Neural cell (in vitro differentiated cells): ENCODE measurements at regions not wholly inside any gene's neighbourhood (a gene's known extent, or its start where the extent isn't known, plus 50 kb on each side); places are given as distances from the start of the nearest gene placed in this dataset.

ENCODE experiments used
- H2AFZ ChIP-seq: fragments of 200-600, 300-800 bp; sonication (generic), shearing (Covaris generic); 2 replicates; pipeline ENCODE4 v1.6.0; 2014; ENCODE audit warnings: low read depth, mild to moderate bottlenecking, antibody characterized with exemption, low read length, moderate library complexity
- H3F3A ChIP-seq: fragments of 200-600 bp; shearing (Covaris generic); 2 replicates; pipeline ENCODE4 v1.6.1; 2016; ENCODE audit warnings: mild to moderate bottlenecking, moderate library complexity, mixed read lengths, antibody characterized with exemption, low read length; ENCODE audit not compliant: insufficient read depth, poor library complexity, severe bottlenecking
- H3K27ac ChIP-seq: fragments of 200-600, 300-800 bp; sonication (generic), shearing (Covaris generic); 2 replicates; pipeline ENCODE4 v1.5.1; 2014; ENCODE audit warnings: mild to moderate bottlenecking, low read length, moderate library complexity
- H3K27me3 ChIP-seq: fragments of 300-800, 200-600 bp; sonication (generic), shearing (Covaris generic); 2 replicates; pipeline ENCODE4 v1.6.0; 2014; ENCODE audit warnings: mild to moderate bottlenecking, low read depth, low read length, moderate library complexity; ENCODE audit not compliant: insufficient read depth
- H3K36me3 ChIP-seq: fragments of 300-800, 200-600 bp; sonication (generic), shearing (Covaris generic); 2 replicates; pipeline ENCODE4 v1.5.1; 2014; ENCODE audit warnings: mild to moderate bottlenecking, antibody characterized with exemption, low read length, moderate library complexity; ENCODE audit not compliant: insufficient read depth
- H3K4me2 ChIP-seq: fragments of 300-800, 200-600 bp; sonication (generic), shearing (Covaris generic); 2 replicates; pipeline ENCODE4 v1.6.0; 2014; ENCODE audit warnings: mild to moderate bottlenecking, low read length
- H3K4me3 ChIP-seq: fragments of 300-800, 200-600 bp; sonication (generic), shearing (Covaris generic); 2 replicates; pipeline ENCODE4 v1.5.1; 2014; ENCODE audit warnings: mild to moderate bottlenecking, low read length, moderate library complexity
- H3K79me2 ChIP-seq: fragments of 200-600 bp; shearing (Covaris generic); replicated peaks from 2 replicates; pipeline ENCODE4 v1.6.0; 2014; ENCODE audit warnings: mild to moderate bottlenecking, low read length, moderate library complexity; ENCODE audit not compliant: insufficient read depth
- H3K9ac ChIP-seq: fragments of 300-800, 200-600 bp; sonication (generic), shearing (Covaris generic); 2 replicates; pipeline ENCODE4 v1.6.1; 2016; ENCODE audit warnings: mild to moderate bottlenecking, low read length, mixed read lengths
- H3K9me2 ChIP-seq: fragments of 200-600 bp; shearing (Covaris generic); 2 replicates; pipeline ENCODE4 v1.6.1; 2016; ENCODE audit warnings: mild to moderate bottlenecking, low read length, mixed read lengths; ENCODE audit not compliant: insufficient read depth
- H3K9me3 ChIP-seq: fragments of 200-600, 300-800 bp; sonication (generic), shearing (Covaris generic); 2 replicates; pipeline ENCODE4 v1.6.1; 2016; ENCODE audit warnings: mild to moderate bottlenecking, mixed run types, low read length, moderate library complexity, mixed read lengths
- H4K20me1 ChIP-seq: fragments of 200-600 bp; shearing (Covaris generic); 2 replicates; pipeline ENCODE4 v1.6.1; 2016; ENCODE audit warnings: mild to moderate bottlenecking, mixed run types; ENCODE audit not compliant: insufficient read depth
- CTCF ChIP-seq: fragments of 450-650 bp; IDR thresholded peaks from 2 replicates; pipeline ENCODE4 v1.5.1; 2014; ENCODE audit warnings: antibody characterized with exemption, mild to moderate bottlenecking, moderate library complexity; ENCODE audit not compliant: poor library complexity, severe bottlenecking
- EP300 ChIP-seq: fragments of 450-650 bp; conservative IDR thresholded peaks from 2 replicates; pipeline ENCODE4 v1.6.1; 2014; ENCODE audit warnings: antibody characterized with exemption, mild to moderate bottlenecking, moderate library complexity; ENCODE audit not compliant: poor library complexity, severe bottlenecking
- EZH2 ChIP-seq: fragments of 200-600, 300-800 bp; shearing (Covaris generic), sonication (generic); IDR thresholded peaks from 2 replicates; pipeline ENCODE4 v1.6.1; 2014; ENCODE audit warnings: antibody characterized with exemption, low read length, borderline replicate concordance, mild to moderate bottlenecking; ENCODE audit not compliant: insufficient read depth, poor library complexity, severe bottlenecking
- MXI1 ChIP-seq: fragments of 450-650 bp; conservative IDR thresholded peaks from 2 replicates; pipeline ENCODE4 v1.6.1; 2014; ENCODE audit warnings: antibody characterized with exemption, mild to moderate bottlenecking; ENCODE audit not compliant: poor library complexity, severe bottlenecking
- POLR2AphosphoS5 ChIP-seq: IDR thresholded peaks from 2 replicates; pipeline ENCODE4 v1.6.1; 2012
- RAD21 ChIP-seq: fragments of 450-650 bp; conservative IDR thresholded peaks from 2 replicates; pipeline ENCODE4 v1.6.1; 2014; ENCODE audit warnings: antibody characterized with exemption, mild to moderate bottlenecking, moderate library complexity
- SMC3 ChIP-seq: fragments of 450-650 bp; conservative IDR thresholded peaks from 2 replicates; pipeline ENCODE4 v1.6.1; 2014; ENCODE audit warnings: antibody characterized with exemption, mild to moderate bottlenecking, moderate library complexity; ENCODE audit not compliant: poor library complexity
- TAF1 ChIP-seq: IDR thresholded peaks from 2 replicates; pipeline ENCODE4 v1.6.1; 2012; ENCODE audit warnings: low read depth
- TF ChIP-seq, protein P1 (sequence below): IDR thresholded peaks from 2 replicates; pipeline ENCODE4 v1.6.1; 2012; ENCODE audit warnings: borderline replicate concordance

DNA sequence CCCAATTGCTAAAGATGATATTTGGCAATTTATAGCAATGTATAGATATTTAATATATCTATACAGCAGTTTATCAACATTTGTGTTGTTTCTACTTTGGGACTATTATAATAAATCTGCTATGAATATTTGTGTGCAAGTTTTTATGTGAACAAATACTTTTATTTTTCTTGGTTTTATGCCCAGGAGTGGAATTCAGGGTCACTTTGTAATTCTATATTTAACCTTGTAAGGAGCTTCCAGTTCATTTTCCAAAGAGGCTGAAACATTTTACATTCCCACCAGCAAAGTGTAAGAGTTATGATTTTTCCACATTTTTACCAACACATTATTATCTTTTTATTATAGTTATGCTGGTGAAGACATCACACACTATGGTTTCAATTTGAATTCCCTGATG, 801.3 kb downstream of the PCDH18 start:
- Histone ChIP-seq H2AFZ (no peak overlapping the region), H4K20me1 (no peaks in the 10 kb centered on the region), H3K9ac (no peak overlapping the region), H3K4me3 (no peak overlapping the region), H3F3A (no peaks in the 10 kb centered on the region), H3K27ac (no peak overlapping the region), H3K36me3 (no peaks in the 10 kb centered on the region), H3K9me2 (no peaks in the 10 kb centered on the region), H3K27me3 (no peaks in the 10 kb centered on the region), H3K9me3 (no peaks in the 10 kb centered on the region), H3K4me2 (no peak overlapping the region), H3K79me2 (no peaks in the 10 kb centered on the region)
- TF ChIP-seq EZH2 (no peak), TAF1 (no peak), MXI1 (no peak), CTCF (no peak), EP300 (no peak), RAD21 (no peak), POLR2AphosphoS5 (no peak), SMC3 (no peak)
- TF ChIP-seq, protein P1, sequence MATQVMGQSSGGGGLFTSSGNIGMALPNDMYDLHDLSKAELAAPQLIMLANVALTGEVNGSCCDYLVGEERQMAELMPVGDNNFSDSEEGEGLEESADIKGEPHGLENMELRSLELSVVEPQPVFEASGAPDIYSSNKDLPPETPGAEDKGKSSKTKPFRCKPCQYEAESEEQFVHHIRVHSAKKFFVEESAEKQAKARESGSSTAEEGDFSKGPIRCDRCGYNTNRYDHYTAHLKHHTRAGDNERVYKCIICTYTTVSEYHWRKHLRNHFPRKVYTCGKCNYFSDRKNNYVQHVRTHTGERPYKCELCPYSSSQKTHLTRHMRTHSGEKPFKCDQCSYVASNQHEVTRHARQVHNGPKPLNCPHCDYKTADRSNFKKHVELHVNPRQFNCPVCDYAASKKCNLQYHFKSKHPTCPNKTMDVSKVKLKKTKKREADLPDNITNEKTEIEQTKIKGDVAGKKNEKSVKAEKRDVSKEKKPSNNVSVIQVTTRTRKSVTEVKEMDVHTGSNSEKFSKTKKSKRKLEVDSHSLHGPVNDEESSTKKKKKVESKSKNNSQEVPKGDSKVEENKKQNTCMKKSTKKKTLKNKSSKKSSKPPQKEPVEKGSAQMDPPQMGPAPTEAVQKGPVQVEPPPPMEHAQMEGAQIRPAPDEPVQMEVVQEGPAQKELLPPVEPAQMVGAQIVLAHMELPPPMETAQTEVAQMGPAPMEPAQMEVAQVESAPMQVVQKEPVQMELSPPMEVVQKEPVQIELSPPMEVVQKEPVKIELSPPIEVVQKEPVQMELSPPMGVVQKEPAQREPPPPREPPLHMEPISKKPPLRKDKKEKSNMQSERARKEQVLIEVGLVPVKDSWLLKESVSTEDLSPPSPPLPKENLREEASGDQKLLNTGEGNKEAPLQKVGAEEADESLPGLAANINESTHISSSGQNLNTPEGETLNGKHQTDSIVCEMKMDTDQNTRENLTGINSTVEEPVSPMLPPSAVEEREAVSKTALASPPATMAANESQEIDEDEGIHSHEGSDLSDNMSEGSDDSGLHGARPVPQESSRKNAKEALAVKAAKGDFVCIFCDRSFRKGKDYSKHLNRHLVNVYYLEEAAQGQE: no peak

GRCh38 chr4:136725286-136726081, 806.8 kb downstream of the PCDH18 start:
- Histone ChIP-seq H2AFZ (no peak overlapping the region), H3K36me3 (no peaks in the 10 kb centered on the region), H3K27me3 (no peaks in the 10 kb centered on the region), H3K79me2 (no peaks in the 10 kb centered on the region), H3K9me2 (no peaks in the 10 kb centered on the region), H3K4me3 (no peak overlapping the region), H3K9me3 (no peaks in the 10 kb centered on the region), H3K4me2 (no peak overlapping the region), H4K20me1 (no peaks in the 10 kb centered on the region), H3K27ac (no peak overlapping the region), H3K9ac (no peak overlapping the region), H3F3A (no peaks in the 10 kb centered on the region)
- TF ChIP-seq, protein P1: no peak
- TF ChIP-seq CTCF (no peak), SMC3 (no peak), EZH2 (no peak), TAF1 (no peak), EP300 (no peak), POLR2AphosphoS5 (no peak), RAD21 (no peak), MXI1 (no peak)
